K562 (cell line): ENCODE measurements at regions not wholly inside any gene's neighbourhood (a gene's known extent, or its start where the extent isn't known, plus 50 kb on each side); places are given as distances from the start of the nearest gene placed in this dataset.
A peak's percentile ranks its signal among the peaks of the same experiment; 100 is the strongest.

ENCODE experiments used
- ELF2 ChIP-seq: fragments of 250-450 bp; sonication (Bioruptor Pico); IDR thresholded peaks from 2 replicates; pipeline ENCODE4 v1.5.0; 2021; ENCODE audit warnings: mild to moderate bottlenecking
- EP400 ChIP-seq: fragments of 450-650 bp; IDR thresholded peaks from 2 replicates; pipeline ENCODE4 v1.6.1; 2017; ENCODE audit warnings: antibody characterized with exemption, mild to moderate bottlenecking, moderate library complexity
- GATAD2B ChIP-seq: fragments of 450-650 bp; IDR thresholded peaks from 2 replicates; pipeline ENCODE4 v1.6.1; 2017; ENCODE audit warnings: mild to moderate bottlenecking, borderline replicate concordance
- ILK ChIP-seq: fragments of 450-650 bp; IDR thresholded peaks from 2 replicates; pipeline ENCODE4 v1.6.1; 2016; ENCODE audit warnings: missing genetic modification characterization, low read depth, mild to moderate bottlenecking, missing compliant biosample characterization, moderate library complexity, borderline replicate concordance
- MTA1 ChIP-seq: fragments of 450-650 bp; IDR thresholded peaks from 2 replicates; pipeline ENCODE4 v1.6.1; 2017; ENCODE audit warnings: borderline replicate concordance
- PML ChIP-seq: IDR thresholded peaks from 2 replicates; pipeline ENCODE4 v1.6.1; 2012; ENCODE audit warnings: low read length, inconsistent platforms
- RUNX1 ChIP-seq: sonication (generic); IDR thresholded peaks from 2 replicates; pipeline ENCODE4 v1.6.1; 2016; ENCODE audit warnings: antibody characterized with exemption, low read depth
- ZBTB17 ChIP-seq: fragments of 450-650 bp; formaldehyde crosslinking; IDR thresholded peaks from 2 replicates; pipeline ENCODE4 v1.4.0; 2020; ENCODE audit warnings: mild to moderate bottlenecking
- ZC3H8 ChIP-seq: fragments of 450-650 bp; IDR thresholded peaks from 2 replicates; pipeline ENCODE4 v1.6.1; 2017
- TF ChIP-seq, protein P1 (sequence below): fragments of 250-450 bp; sonication (Bioruptor Pico); IDR thresholded peaks from 2 replicates; pipeline ENCODE4 v1.5.0; 2021
- TF ChIP-seq, protein P2 (sequence below): fragments of 450-650 bp; IDR thresholded peaks from 2 replicates; pipeline ENCODE4 v1.6.1; 2016; ENCODE audit warnings: mild to moderate bottlenecking, moderate library complexity
- TF ChIP-seq, protein P3 (sequence below), 2 experiments: fragments of 450-650 bp in 1 of 2; sonication (generic) in 1 of 2; formaldehyde crosslinking; conservative IDR thresholded peaks; 2 replicates each; pipeline versions ENCODE4 v1.4.0 to v1.8.1; 2020 to 2022; ENCODE audit warnings: mild to moderate bottlenecking in 1 of 2, missing genetic modification reagents in 1 of 2
- TF ChIP-seq, protein P4 (sequence below): sonication (generic); formaldehyde crosslinking; IDR thresholded peaks from 2 replicates; pipeline ENCODE4 v1.8.0; 2022; ENCODE audit warnings: mild to moderate bottlenecking, low read depth, missing genetic modification reagents

DNA sequence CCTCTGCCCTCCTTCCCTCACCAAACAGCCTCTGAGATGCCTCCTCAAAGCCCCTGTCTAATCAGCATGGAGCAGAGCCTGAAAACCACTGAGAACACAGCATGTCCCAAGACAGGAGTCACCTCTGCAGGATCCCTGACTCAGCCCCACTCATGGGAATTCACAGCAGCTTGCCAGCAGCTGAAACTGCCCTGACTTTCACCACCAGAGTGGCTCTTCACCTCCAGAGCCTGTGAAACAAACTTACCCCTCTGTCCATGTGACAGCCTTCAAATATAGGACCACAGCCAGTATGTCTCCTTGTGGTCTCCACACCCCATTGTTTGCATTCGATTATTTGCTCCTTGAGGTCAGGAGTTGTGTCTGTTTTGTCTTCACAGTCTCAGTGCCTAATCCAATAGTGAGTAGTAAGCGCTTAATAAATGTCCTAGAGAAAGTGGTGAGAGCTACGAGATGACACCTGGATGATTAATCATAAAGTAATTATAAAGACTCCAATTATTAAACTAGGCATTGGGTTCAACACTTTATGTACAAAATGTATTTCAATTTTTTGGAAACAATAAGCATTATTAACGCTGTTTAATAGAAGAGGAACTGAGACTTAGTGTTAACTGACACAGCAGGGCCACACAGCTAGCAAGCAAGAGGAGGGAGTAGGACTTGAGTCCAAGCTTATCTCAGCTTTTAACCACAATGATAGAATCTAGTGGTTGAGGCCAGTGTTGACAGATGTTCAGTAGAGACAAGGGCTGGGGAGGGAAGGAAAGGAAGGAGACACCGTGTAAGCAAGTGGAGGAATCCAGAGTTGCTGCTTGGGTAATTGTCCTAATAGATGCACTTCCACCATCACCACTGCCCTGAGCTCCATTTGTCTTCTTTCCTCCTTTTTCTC lies 358.7 kb upstream of the TNP1 start (continued):
- TF ChIP-seq ILK (tag) = no peak
- TF ChIP-seq MTA1 = peak; percentile 74; the same call in 1 of the 2 replicates
- no peak for TF ChIP-seq ZC3H8
- TF ChIP-seq GATAD2B = no peak
- peak; percentile 67; the same call in 1 of the 2 replicates for TF ChIP-seq PML
- no peak for TF ChIP-seq ZBTB17 (CRISPR knock-in tag)
- TF ChIP-seq, protein P1, sequence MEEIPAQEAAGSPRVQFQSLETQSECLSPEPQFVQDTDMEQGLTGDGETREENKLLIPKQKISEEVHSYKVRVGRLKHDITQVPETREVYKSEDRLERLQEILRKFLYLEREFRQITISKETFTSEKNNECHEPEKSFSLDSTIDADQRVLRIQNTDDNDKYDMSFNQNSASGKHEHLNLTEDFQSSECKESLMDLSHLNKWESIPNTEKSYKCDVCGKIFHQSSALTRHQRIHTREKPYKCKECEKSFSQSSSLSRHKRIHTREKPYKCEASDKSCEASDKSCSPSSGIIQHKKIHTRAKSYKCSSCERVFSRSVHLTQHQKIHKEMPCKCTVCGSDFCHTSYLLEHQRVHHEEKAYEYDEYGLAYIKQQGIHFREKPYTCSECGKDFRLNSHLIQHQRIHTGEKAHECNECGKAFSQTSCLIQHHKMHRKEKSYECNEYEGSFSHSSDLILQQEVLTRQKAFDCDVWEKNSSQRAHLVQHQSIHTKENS (CRISPR knock-in tag) = no peak
- TF ChIP-seq ELF2 = no peak
- TF ChIP-seq, protein P2, sequence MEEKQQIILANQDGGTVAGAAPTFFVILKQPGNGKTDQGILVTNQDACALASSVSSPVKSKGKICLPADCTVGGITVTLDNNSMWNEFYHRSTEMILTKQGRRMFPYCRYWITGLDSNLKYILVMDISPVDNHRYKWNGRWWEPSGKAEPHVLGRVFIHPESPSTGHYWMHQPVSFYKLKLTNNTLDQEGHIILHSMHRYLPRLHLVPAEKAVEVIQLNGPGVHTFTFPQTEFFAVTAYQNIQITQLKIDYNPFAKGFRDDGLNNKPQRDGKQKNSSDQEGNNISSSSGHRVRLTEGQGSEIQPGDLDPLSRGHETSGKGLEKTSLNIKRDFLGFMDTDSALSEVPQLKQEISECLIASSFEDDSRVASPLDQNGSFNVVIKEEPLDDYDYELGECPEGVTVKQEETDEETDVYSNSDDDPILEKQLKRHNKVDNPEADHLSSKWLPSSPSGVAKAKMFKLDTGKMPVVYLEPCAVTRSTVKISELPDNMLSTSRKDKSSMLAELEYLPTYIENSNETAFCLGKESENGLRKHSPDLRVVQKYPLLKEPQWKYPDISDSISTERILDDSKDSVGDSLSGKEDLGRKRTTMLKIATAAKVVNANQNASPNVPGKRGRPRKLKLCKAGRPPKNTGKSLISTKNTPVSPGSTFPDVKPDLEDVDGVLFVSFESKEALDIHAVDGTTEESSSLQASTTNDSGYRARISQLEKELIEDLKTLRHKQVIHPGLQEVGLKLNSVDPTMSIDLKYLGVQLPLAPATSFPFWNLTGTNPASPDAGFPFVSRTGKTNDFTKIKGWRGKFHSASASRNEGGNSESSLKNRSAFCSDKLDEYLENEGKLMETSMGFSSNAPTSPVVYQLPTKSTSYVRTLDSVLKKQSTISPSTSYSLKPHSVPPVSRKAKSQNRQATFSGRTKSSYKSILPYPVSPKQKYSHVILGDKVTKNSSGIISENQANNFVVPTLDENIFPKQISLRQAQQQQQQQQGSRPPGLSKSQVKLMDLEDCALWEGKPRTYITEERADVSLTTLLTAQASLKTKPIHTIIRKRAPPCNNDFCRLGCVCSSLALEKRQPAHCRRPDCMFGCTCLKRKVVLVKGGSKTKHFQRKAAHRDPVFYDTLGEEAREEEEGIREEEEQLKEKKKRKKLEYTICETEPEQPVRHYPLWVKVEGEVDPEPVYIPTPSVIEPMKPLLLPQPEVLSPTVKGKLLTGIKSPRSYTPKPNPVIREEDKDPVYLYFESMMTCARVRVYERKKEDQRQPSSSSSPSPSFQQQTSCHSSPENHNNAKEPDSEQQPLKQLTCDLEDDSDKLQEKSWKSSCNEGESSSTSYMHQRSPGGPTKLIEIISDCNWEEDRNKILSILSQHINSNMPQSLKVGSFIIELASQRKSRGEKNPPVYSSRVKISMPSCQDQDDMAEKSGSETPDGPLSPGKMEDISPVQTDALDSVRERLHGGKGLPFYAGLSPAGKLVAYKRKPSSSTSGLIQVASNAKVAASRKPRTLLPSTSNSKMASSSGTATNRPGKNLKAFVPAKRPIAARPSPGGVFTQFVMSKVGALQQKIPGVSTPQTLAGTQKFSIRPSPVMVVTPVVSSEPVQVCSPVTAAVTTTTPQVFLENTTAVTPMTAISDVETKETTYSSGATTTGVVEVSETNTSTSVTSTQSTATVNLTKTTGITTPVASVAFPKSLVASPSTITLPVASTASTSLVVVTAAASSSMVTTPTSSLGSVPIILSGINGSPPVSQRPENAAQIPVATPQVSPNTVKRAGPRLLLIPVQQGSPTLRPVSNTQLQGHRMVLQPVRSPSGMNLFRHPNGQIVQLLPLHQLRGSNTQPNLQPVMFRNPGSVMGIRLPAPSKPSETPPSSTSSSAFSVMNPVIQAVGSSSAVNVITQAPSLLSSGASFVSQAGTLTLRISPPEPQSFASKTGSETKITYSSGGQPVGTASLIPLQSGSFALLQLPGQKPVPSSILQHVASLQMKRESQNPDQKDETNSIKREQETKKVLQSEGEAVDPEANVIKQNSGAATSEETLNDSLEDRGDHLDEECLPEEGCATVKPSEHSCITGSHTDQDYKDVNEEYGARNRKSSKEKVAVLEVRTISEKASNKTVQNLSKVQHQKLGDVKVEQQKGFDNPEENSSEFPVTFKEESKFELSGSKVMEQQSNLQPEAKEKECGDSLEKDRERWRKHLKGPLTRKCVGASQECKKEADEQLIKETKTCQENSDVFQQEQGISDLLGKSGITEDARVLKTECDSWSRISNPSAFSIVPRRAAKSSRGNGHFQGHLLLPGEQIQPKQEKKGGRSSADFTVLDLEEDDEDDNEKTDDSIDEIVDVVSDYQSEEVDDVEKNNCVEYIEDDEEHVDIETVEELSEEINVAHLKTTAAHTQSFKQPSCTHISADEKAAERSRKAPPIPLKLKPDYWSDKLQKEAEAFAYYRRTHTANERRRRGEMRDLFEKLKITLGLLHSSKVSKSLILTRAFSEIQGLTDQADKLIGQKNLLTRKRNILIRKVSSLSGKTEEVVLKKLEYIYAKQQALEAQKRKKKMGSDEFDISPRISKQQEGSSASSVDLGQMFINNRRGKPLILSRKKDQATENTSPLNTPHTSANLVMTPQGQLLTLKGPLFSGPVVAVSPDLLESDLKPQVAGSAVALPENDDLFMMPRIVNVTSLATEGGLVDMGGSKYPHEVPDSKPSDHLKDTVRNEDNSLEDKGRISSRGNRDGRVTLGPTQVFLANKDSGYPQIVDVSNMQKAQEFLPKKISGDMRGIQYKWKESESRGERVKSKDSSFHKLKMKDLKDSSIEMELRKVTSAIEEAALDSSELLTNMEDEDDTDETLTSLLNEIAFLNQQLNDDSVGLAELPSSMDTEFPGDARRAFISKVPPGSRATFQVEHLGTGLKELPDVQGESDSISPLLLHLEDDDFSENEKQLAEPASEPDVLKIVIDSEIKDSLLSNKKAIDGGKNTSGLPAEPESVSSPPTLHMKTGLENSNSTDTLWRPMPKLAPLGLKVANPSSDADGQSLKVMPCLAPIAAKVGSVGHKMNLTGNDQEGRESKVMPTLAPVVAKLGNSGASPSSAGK = no peak
- TF ChIP-seq, protein P3, sequence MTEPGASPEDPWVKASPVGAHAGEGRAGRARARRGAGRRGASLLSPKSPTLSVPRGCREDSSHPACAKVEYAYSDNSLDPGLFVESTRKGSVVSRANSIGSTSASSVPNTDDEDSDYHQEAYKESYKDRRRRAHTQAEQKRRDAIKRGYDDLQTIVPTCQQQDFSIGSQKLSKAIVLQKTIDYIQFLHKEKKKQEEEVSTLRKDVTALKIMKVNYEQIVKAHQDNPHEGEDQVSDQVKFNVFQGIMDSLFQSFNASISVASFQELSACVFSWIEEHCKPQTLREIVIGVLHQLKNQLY (CRISPR knock-in tag; conservative IDR thresholded peaks at IDR 0.05) = no peak
- no peak for TF ChIP-seq EP400
- TF ChIP-seq, protein P4, sequence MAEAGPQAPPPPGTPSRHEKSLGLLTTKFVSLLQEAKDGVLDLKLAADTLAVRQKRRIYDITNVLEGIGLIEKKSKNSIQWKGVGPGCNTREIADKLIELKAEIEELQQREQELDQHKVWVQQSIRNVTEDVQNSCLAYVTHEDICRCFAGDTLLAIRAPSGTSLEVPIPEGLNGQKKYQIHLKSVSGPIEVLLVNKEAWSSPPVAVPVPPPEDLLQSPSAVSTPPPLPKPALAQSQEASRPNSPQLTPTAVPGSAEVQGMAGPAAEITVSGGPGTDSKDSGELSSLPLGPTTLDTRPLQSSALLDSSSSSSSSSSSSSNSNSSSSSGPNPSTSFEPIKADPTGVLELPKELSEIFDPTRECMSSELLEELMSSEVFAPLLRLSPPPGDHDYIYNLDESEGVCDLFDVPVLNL = no peak
- no peak; the same call in 1 of the 2 replicates for TF ChIP-seq RUNX1
